Nucleus accumbens (tissue), 56 donors: ENCODE measurements at regions not wholly inside any gene's neighbourhood (a gene's known extent, or its start where the extent isn't known, plus 50 kb on each side); places are given as distances from the start of the nearest gene placed in this dataset.
"Not testable (repeated sequence)": the region's sequence is repeated elsewhere in the genome, so short reads cannot be mapped to it uniquely, and the experiment has no call there.

ENCODE experiments used
- DNase-seq, 56 donors: peaks; one replicate each; lab custom pipeline; 2025; lab: John Stamatoyannopoulos, UW

GRCh38 chr6:19554356-19555225 is 282.6 kb upstream of the ID4 start:
- peak in 5 of 56 donors; percentile 1 to 8 (median 2) for DNase-seq

GRCh38 chr6:19557191-19557590 is 280.0 kb upstream of the ID4 start:
- DNase-seq = no peak

GRCh38 chr6:19558201-19558600 is 279.0 kb upstream of the ID4 start:
- DNase-seq = no peak

- DNase-seq = no peak
Measured at GRCh38 chr6:19558934-19559333, 278.2 kb upstream of the ID4 start.

- DNase-seq = no peak
Measured at GRCh38 chr6:19562468-19562867, 274.7 kb upstream of the ID4 start.

- DNase-seq = peak in 1 of 56 donors; percentile 0
Measured at GRCh38 chr6:19569563-19569962, 267.6 kb upstream of the ID4 start.

- DNase-seq = no peak
Measured at GRCh38 chr6:19571176-19571575, 266.0 kb upstream of the ID4 start.

GRCh38 chr6:19578481-19578880 is 258.7 kb upstream of the ID4 start:
- DNase-seq = no peak

GRCh38 chr6:19584207-19584606 is 253.0 kb upstream of the ID4 start:
- DNase-seq = not testable (repeated sequence)

- no peak for DNase-seq
Measured at GRCh38 chr6:19587238-19587942, 249.8 kb upstream of the ID4 start.

GRCh38 chr6:19590501-19591131 is 246.6 kb upstream of the ID4 start:
- DNase-seq = no peak

- DNase-seq = no peak
Measured at GRCh38 chr6:19597809-19598320, 239.3 kb upstream of the ID4 start.

GRCh38 chr6:19599796-19600464 is 237.2 kb upstream of the ID4 start:
- no peak for DNase-seq

- DNase-seq = no peak
Measured at GRCh38 chr6:19602434-19603013, 234.6 kb upstream of the ID4 start.

- DNase-seq = peak in 5 of 56 donors; percentile 1 to 25 (median 2)
Measured at GRCh38 chr6:19603721-19604120, 233.4 kb upstream of the ID4 start.

GRCh38 chr6:19605624-19606023 is 231.5 kb upstream of the ID4 start:
- DNase-seq = no peak

GRCh38 chr6:19608546-19608945 is 228.6 kb upstream of the ID4 start:
- no peak for DNase-seq

GRCh38 chr6:19609972-19610641 is 227.1 kb upstream of the ID4 start:
- no peak for DNase-seq

- not testable (repeated sequence) for DNase-seq
Measured at GRCh38 chr6:19612672-19613466, 224.3 kb upstream of the ID4 start.
